ENCODE measurements at regions not wholly inside any gene's neighbourhood (a gene's known extent, or its start where the extent isn't known, plus 50 kb on each side); places are given as distances from the start of the nearest gene placed in this dataset.
A peak's percentile ranks its signal among the peaks of the same experiment; 100 is the strongest.
"Not testable (repeated sequence)": the region's sequence is repeated elsewhere in the genome, so short reads cannot be mapped to it uniquely, and the experiment has no call there.

GRCh38 chr10:32217216-32217615 lies 129.7 kb downstream of the EPC1 start:
- POLR2A ChIA-PET: no interaction called here
- H3K4me3 Mint-ChIP-seq: no peak overlapping the region
- H3K27ac Mint-ChIP-seq: no peak overlapping the region
- no peak for DNase-seq
- no peak for ATAC-seq
- peaks cover 0 to 25% (median 12%) of the 10 kb centered on the region in 9 donors for H3K9me3 Mint-ChIP-seq
- peaks cover 6 to 16% (median 9%) of the 10 kb centered on the region in 5 donors for H3K27me3 Mint-ChIP-seq
- peaks cover 0 to 17% (median 16%) of the 10 kb centered on the region in 3 donors for H3K36me3 Mint-ChIP-seq
- H3K4me1 Mint-ChIP-seq: no peaks in the 10 kb centered on the region

GRCh38 chr10:32213838-32214237 lies 133.1 kb downstream of the EPC1 start:
- H3K36me3 Mint-ChIP-seq, ATAC-seq, H3K9me3 Mint-ChIP-seq, H3K27ac Mint-ChIP-seq, H3K4me1 Mint-ChIP-seq, POLR2A ChIA-PET, DNase-seq, H3K4me3 Mint-ChIP-seq: not testable (repeated sequence)
- peaks cover 6 to 13% (median 9%) of the 10 kb centered on the region in 5 donors for H3K27me3 Mint-ChIP-seq

GRCh38 chr10:32211046-32211363 lies 136.0 kb downstream of the EPC1 start:
- no peak overlapping the region for H3K4me3 Mint-ChIP-seq
- H3K9me3 Mint-ChIP-seq: no peaks in the 10 kb centered on the region
- ATAC-seq (no peak), DNase-seq (no peak)
- H3K27ac Mint-ChIP-seq: no peak overlapping the region
- H3K4me1 Mint-ChIP-seq: no peaks in the 10 kb centered on the region
- POLR2A ChIA-PET: no interaction called here
- no peaks in the 10 kb centered on the region for H3K36me3 Mint-ChIP-seq
- H3K27me3 Mint-ChIP-seq: peaks cover 0 to 10% (median 7%) of the 10 kb centered on the region in 5 donors

- H3K9me3 Mint-ChIP-seq: no peaks in the 10 kb centered on the region
- no peak overlapping the region for H3K4me3 Mint-ChIP-seq
- ATAC-seq (no peak), DNase-seq (no peak)
- peaks cover 0 to 10% (median 7%) of the 10 kb centered on the region in 5 donors for H3K27me3 Mint-ChIP-seq
- peaks cover 0 to 2% (median 0%) of the 10 kb centered on the region in 4 donors for H3K4me1 Mint-ChIP-seq
- no peak overlapping the region for H3K27ac Mint-ChIP-seq
- no peaks in the 10 kb centered on the region for H3K36me3 Mint-ChIP-seq
- POLR2A ChIA-PET: no interaction called here
These were observed 136.5 kb downstream of the EPC1 start for GRCh38 chr10:32210306-32211045.

- H3K36me3 Mint-ChIP-seq, H3K4me3 Mint-ChIP-seq, H3K27me3 Mint-ChIP-seq, H3K27ac Mint-ChIP-seq, H3K4me1 Mint-ChIP-seq, DNase-seq, POLR2A ChIA-PET, H3K9me3 Mint-ChIP-seq, ATAC-seq: not testable (repeated sequence)
These were observed 139.0 kb downstream of the EPC1 start for GRCh38 chr10:32208005-32208404.

- H3K27ac Mint-ChIP-seq: no peak overlapping the region
- H3K4me3 Mint-ChIP-seq: no peak overlapping the region
- peaks cover 0 to 2% (median 0%) of the 10 kb centered on the region in 4 donors for H3K4me1 Mint-ChIP-seq
- H3K36me3 Mint-ChIP-seq: peaks cover 0 to 4% (median 0%) of the 10 kb centered on the region in 3 donors
- H3K27me3 Mint-ChIP-seq: peaks cover 0 to 6% (median 3%) of the 10 kb centered on the region in 5 donors
- ATAC-seq (peak; percentile 76 to 82), DNase-seq (peak; percentile 16 to 68 (median 42))
- POLR2A ChIA-PET: no interaction called here
- H3K9me3 Mint-ChIP-seq: peaks cover 0 to 3% (median 0%) of the 10 kb centered on the region in 9 donors
These were observed 139.4 kb downstream of the EPC1 start for GRCh38 chr10:32207544-32207943.

- H3K4me1 Mint-ChIP-seq: peaks cover 0 to 2% (median 0%) of the 10 kb centered on the region in 4 donors
- H3K27ac Mint-ChIP-seq: no peak overlapping the region
- H3K9me3 Mint-ChIP-seq: peaks cover 0 to 3% (median 0%) of the 10 kb centered on the region in 9 donors
- DNase-seq (no peak), ATAC-seq (no peak)
- H3K27me3 Mint-ChIP-seq: peaks cover 0 to 9% (median 3%) of the 10 kb centered on the region in 5 donors
- no peak overlapping the region for H3K4me3 Mint-ChIP-seq
- peaks cover 0 to 4% (median 0%) of the 10 kb centered on the region in 3 donors for H3K36me3 Mint-ChIP-seq
- POLR2A ChIA-PET: interaction anchor here (0.7 kb wide), 1 partner anchor 154 kb away, joined by 4 read pairs; no protein-coding TSS in a partner anchor
These were observed 141.3 kb downstream of the EPC1 start for GRCh38 chr10:32205670-32206069.

GRCh38 chr10:32204606-32205005 lies 142.4 kb downstream of the EPC1 start:
- no peak overlapping the region for H3K4me3 Mint-ChIP-seq
- POLR2A ChIA-PET: no interaction called here
- DNase-seq (no peak), ATAC-seq (no peak)
- peaks cover 0 to 4% (median 0%) of the 10 kb centered on the region in 3 donors for H3K36me3 Mint-ChIP-seq
- H3K27me3 Mint-ChIP-seq: peaks cover 0 to 9% (median 4%) of the 10 kb centered on the region in 5 donors
- H3K4me1 Mint-ChIP-seq: peaks cover 0 to 6% (median 0%) of the 10 kb centered on the region in 4 donors
- H3K27ac Mint-ChIP-seq: no peak overlapping the region
- H3K9me3 Mint-ChIP-seq: peaks cover 0 to 3% (median 0%) of the 10 kb centered on the region in 9 donors

GRCh38 chr10:32199714-32200394 lies 143.6 kb upstream of the KIF5B start:
- POLR2A ChIA-PET: no interaction called here
- Mint-ChIP-seq H3K9me3 (peaks cover 0 to 3% (median 0%) of the 10 kb centered on the region in 9 donors), H3K4me3 (no peak overlapping the region), H3K27ac (no peak overlapping the region), H3K27me3 (peaks cover 0 to 9% (median 4%) of the 10 kb centered on the region in 5 donors), H3K4me1 (peaks cover 0 to 4% (median 0%) of the 10 kb centered on the region in 4 donors), H3K36me3 (peaks cover 0 to 4% (median 0%) of the 10 kb centered on the region in 3 donors)
- ATAC-seq: no peak
- no peak for DNase-seq

- Mint-ChIP-seq H3K27me3 (peaks cover 0 to 4% (median 2%) of the 10 kb centered on the region in 5 donors), H3K27ac (no peak overlapping the region), H3K9me3 (no peaks in the 10 kb centered on the region), H3K4me1 (peaks cover 0 to 4% (median 0%) of the 10 kb centered on the region in 4 donors), H3K4me3 (no peak overlapping the region), H3K36me3 (no peaks in the 10 kb centered on the region)
- POLR2A ChIA-PET: no interaction called here
- ATAC-seq (no peak), DNase-seq (no peak)
These were observed 141.2 kb upstream of the KIF5B start for GRCh38 chr10:32197423-32197822.

- POLR2A ChIA-PET: interaction anchor here (0.5 kb wide), 1 partner anchor 328 kb away, joined by 3 read pairs; no protein-coding TSS in a partner anchor
- DNase-seq (peak in 4 of 10 donors; percentile 14 to 48 (median 46)), ATAC-seq (peak; percentile 32 to 42)
- H3K9me3 Mint-ChIP-seq: no peaks in the 10 kb centered on the region
- peaks cover 2 to 5% (median 4%) of the 10 kb centered on the region in 4 donors for H3K4me1 Mint-ChIP-seq
- no peaks in the 10 kb centered on the region for H3K36me3 Mint-ChIP-seq
- peaks cover 0 to 9% (median 2%) of the 10 kb centered on the region in 5 donors for H3K27me3 Mint-ChIP-seq
- H3K4me3 Mint-ChIP-seq: no peak overlapping the region
- peak overlapping the region in 2 of 10 donors; percentile 56 to 81 for H3K27ac Mint-ChIP-seq
These were observed 134.8 kb upstream of the KIF5B start for GRCh38 chr10:32190890-32191491.

- no peak overlapping the region for H3K27ac Mint-ChIP-seq
- H3K36me3 Mint-ChIP-seq: no peaks in the 10 kb centered on the region
- DNase-seq: no peak
- no peak overlapping the region for H3K4me3 Mint-ChIP-seq
- no peak for ATAC-seq
- peaks cover 0 to 9% (median 2%) of the 10 kb centered on the region in 5 donors for H3K27me3 Mint-ChIP-seq
- peaks cover 2 to 5% (median 4%) of the 10 kb centered on the region in 4 donors for H3K4me1 Mint-ChIP-seq
- no peaks in the 10 kb centered on the region for H3K9me3 Mint-ChIP-seq
- POLR2A ChIA-PET: interaction anchor here (0.6 kb wide), 1 partner anchor 159 kb away, joined by 3 read pairs; no protein-coding TSS in a partner anchor
These were observed 133.3 kb upstream of the KIF5B start for GRCh38 chr10:32189400-32190084.

Data from naive thymus-derived CD8-positive, alpha-beta T cell (primary cell).